ENCODE measurements at regions not wholly inside any gene's neighbourhood (a gene's known extent, or its start where the extent isn't known, plus 50 kb on each side); places are given as distances from the start of the nearest gene placed in this dataset.

DNA sequence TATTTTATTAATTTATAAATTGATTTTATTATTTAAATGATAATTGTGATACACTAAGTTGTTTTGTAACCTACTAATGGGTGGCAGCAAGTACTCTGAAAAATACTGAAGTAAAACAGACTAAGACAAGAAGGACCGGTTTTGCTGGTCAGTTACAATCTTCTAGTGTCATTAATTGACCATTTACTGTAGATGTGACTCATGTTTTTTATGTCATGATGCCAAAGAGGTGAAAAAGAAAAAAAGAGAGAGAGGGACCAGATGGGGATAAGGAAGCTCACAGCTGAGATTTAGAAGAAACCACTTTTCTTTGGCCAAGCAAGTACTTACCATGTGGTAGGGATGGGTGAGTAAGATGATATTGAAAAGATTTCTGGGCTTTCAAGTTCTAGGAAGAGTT lies 955.8 kb upstream of the LRRTM1 start:
- no peak for ATAC-seq (ENCODE audit: insufficient read depth, low FRiP score)
- H3K9me3 ChIP-seq (ENCODE audit: control insufficient read depth in 4 of 4, insufficient read depth in 3 of 4, low read length in 3 of 4): no peaks in the 10 kb centered on the region
- TF ChIP-seq, protein P1, sequence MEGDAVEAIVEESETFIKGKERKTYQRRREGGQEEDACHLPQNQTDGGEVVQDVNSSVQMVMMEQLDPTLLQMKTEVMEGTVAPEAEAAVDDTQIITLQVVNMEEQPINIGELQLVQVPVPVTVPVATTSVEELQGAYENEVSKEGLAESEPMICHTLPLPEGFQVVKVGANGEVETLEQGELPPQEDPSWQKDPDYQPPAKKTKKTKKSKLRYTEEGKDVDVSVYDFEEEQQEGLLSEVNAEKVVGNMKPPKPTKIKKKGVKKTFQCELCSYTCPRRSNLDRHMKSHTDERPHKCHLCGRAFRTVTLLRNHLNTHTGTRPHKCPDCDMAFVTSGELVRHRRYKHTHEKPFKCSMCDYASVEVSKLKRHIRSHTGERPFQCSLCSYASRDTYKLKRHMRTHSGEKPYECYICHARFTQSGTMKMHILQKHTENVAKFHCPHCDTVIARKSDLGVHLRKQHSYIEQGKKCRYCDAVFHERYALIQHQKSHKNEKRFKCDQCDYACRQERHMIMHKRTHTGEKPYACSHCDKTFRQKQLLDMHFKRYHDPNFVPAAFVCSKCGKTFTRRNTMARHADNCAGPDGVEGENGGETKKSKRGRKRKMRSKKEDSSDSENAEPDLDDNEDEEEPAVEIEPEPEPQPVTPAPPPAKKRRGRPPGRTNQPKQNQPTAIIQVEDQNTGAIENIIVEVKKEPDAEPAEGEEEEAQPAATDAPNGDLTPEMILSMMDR (IDR thresholded peaks at IDR 0.05; ENCODE audit: control extremely low read depth, extremely low read depth): no peak
- no peak for DNase-seq
- H3K27me3 ChIP-seq (ENCODE audit: control insufficient read depth in 3 of 3, insufficient read depth in 3 of 3, low read length in 2 of 3): no peaks in the 10 kb centered on the region
- no peak overlapping the region for H3K9ac ChIP-seq (ENCODE audit: insufficient read depth in 1 of 2, low read length in 2 of 2)
- H3K4me1 ChIP-seq (ENCODE audit: control insufficient read depth in 5 of 5, insufficient read depth in 5 of 5, low read length in 5 of 5): no peaks in the 10 kb centered on the region
- H3K4me3 ChIP-seq: no peak overlapping the region
- no peak overlapping the region for H3K27ac ChIP-seq (ENCODE audit: low read depth in 1 of 2, low read length in 1 of 2)
- no peaks in the 10 kb centered on the region for H3K36me3 ChIP-seq (ENCODE audit: control insufficient read depth in 4 of 4, insufficient read depth in 4 of 4, low read length in 4 of 4)
- WGBS, 2 donors: 66 to 76% methylated on average over 1 of the region's 1 CpG

DNA sequence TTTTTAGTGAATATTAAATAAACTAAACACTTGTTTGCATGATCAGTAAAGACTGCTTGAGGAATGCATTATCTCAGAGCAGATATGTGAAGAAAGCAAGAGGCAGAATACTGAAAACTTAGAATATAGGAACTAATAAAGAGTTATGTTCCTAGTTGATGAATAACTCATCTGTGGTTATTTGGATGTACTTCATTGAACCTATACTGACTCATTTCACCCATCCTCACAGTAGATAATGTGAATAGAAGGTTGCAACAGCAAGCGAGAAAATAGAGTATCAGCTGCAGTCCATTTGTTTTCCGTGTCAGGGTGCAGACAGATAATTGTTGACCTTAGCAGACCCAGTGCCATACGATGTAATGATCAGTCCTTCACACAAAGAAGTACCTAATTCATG lies 945.7 kb upstream of the LRRTM1 start:
- WGBS, 2 donors: 64 to 69% methylated on average over 3 of the region's 3 CpGs
- no peak overlapping the region for H3K4me3 ChIP-seq
- no peak for ATAC-seq (ENCODE audit: insufficient read depth, low FRiP score)

DNA sequence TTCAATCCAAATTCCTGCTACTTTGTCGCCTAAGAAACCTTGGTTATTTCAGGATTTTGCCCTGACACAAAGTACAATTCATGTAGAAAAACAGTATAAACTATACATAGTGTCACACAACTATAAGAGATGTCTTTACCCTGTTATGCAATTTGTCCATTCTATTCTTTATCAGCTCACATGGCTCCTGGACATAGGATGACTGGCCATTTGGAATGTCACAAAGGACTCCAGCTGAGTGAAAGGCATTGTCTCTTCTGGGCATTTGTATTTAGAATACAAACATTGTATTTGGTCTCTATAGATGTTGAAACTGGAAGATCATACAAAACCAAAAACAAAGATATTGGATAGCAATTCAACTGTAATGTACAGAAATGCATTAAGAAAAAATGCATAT lies 944.6 kb upstream of the LRRTM1 start:
- ATAC-seq (ENCODE audit: insufficient read depth, low FRiP score): no peak
- Histone ChIP-seq H3K9ac (ENCODE audit: insufficient read depth in 1 of 2, low read length in 2 of 2) (no peak overlapping the region), H3K27me3 (ENCODE audit: control insufficient read depth in 3 of 3, insufficient read depth in 3 of 3, low read length in 2 of 3) (no peaks in the 10 kb centered on the region), H3K27ac (ENCODE audit: low read depth in 1 of 2, low read length in 1 of 2) (no peak overlapping the region), H3K4me1 (ENCODE audit: control insufficient read depth in 5 of 5, insufficient read depth in 5 of 5, low read length in 5 of 5) (no peaks in the 10 kb centered on the region), H3K9me3 (ENCODE audit: control insufficient read depth in 4 of 4, insufficient read depth in 3 of 4, low read length in 3 of 4) (no peaks in the 10 kb centered on the region), H3K4me3 (no peak overlapping the region), H3K36me3 (ENCODE audit: control insufficient read depth in 4 of 4, insufficient read depth in 4 of 4, low read length in 4 of 4) (no peaks in the 10 kb centered on the region)
- WGBS, 2 donors: 73 to 95% methylated on average over 1 of the region's 1 CpG
- no peak for DNase-seq
- TF ChIP-seq, protein P1 (IDR thresholded peaks at IDR 0.05; ENCODE audit: control extremely low read depth, extremely low read depth): no peak

More for the DNA sequence above, 945.7 kb upstream of the LRRTM1 start:
- no peak for DNase-seq
- TF ChIP-seq, protein P1 (IDR thresholded peaks at IDR 0.05; ENCODE audit: control extremely low read depth, extremely low read depth): no peak
- H3K4me1 ChIP-seq (ENCODE audit: control insufficient read depth in 5 of 5, insufficient read depth in 5 of 5, low read length in 5 of 5): no peaks in the 10 kb centered on the region
- H3K36me3 ChIP-seq (ENCODE audit: control insufficient read depth in 4 of 4, insufficient read depth in 4 of 4, low read length in 4 of 4): no peaks in the 10 kb centered on the region
- no peak overlapping the region for H3K27ac ChIP-seq (ENCODE audit: low read depth in 1 of 2, low read length in 1 of 2)
- no peak overlapping the region for H3K9ac ChIP-seq (ENCODE audit: insufficient read depth in 1 of 2, low read length in 2 of 2)
- H3K27me3 ChIP-seq (ENCODE audit: control insufficient read depth in 3 of 3, insufficient read depth in 3 of 3, low read length in 2 of 3): no peaks in the 10 kb centered on the region
- no peaks in the 10 kb centered on the region for H3K9me3 ChIP-seq (ENCODE audit: control insufficient read depth in 4 of 4, insufficient read depth in 3 of 4, low read length in 3 of 4)

DNA sequence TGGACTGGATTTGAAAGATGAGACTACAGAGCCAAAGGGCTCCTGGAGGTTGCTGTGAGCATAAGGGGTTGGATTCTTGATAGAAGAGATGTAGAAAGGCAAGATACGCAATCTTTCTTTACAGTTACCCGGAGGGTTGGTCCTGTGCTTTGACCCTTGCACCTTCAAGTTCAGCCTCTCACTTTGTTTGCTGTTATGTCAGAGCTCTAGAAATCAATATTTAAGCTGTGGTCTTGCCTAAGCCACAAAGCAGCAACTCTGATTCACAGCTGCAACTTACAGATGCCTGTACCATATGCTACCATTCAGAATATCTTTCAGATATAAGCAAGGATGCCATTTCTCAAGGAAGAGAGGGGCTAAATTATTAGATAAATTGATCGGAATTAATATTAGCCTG lies 943.1 kb upstream of the LRRTM1 start:
- H3K36me3 ChIP-seq (ENCODE audit: control insufficient read depth in 4 of 4, insufficient read depth in 4 of 4, low read length in 4 of 4): no peaks in the 10 kb centered on the region
- no peak overlapping the region for H3K27ac ChIP-seq (ENCODE audit: low read depth in 1 of 2, low read length in 1 of 2)
- TF ChIP-seq, protein P1 (IDR thresholded peaks at IDR 0.05; ENCODE audit: control extremely low read depth, extremely low read depth): no peak
- peaks cover 0 to under 1% (median 0%) of the 10 kb centered on the region in 5 donors for H3K4me1 ChIP-seq (ENCODE audit: control insufficient read depth in 5 of 5, insufficient read depth in 5 of 5, low read length in 5 of 5)
- H3K9ac ChIP-seq (ENCODE audit: insufficient read depth in 1 of 2, low read length in 2 of 2): no peak overlapping the region
- DNase-seq: no peak
- 58 to 86% methylated on average over 3 of the region's 3 CpGs for WGBS, 2 donors
- H3K9me3 ChIP-seq (ENCODE audit: control insufficient read depth in 4 of 4, insufficient read depth in 3 of 4, low read length in 3 of 4): no peaks in the 10 kb centered on the region
- no peaks in the 10 kb centered on the region for H3K27me3 ChIP-seq (ENCODE audit: control insufficient read depth in 3 of 3, insufficient read depth in 3 of 3, low read length in 2 of 3)
- ATAC-seq (ENCODE audit: insufficient read depth, low FRiP score): no peak
- H3K4me3 ChIP-seq: no peak overlapping the region
